ENCODE measurements at regions not wholly inside any gene's neighbourhood (a gene's known extent, or its start where the extent isn't known, plus 50 kb on each side); places are given as distances from the start of the nearest gene placed in this dataset.

DNA sequence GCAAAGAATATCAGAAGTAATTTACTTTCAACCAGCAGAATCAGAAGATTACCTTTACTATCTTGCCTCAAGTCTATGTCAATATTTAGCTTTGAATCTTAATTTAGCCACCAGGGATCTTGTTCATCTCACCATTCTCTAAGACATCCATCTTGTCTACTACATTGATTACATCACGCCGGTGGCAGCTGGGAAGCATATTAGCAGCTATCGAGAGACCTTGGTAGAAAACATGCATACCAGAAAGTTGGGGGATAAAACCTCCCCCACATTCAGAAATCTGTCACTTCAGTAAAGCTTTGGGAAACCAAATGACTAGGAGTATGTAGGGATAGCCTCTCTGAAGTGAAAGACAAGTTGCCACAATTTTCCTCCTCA lies 703.8 kb upstream of the FSHR start:
- no peaks in the 10 kb centered on the region for H4K20me1 ChIP-seq (ENCODE audit: control insufficient read depth, extremely low read depth, insufficient read depth, low read length)
- TF ChIP-seq, protein P1, sequence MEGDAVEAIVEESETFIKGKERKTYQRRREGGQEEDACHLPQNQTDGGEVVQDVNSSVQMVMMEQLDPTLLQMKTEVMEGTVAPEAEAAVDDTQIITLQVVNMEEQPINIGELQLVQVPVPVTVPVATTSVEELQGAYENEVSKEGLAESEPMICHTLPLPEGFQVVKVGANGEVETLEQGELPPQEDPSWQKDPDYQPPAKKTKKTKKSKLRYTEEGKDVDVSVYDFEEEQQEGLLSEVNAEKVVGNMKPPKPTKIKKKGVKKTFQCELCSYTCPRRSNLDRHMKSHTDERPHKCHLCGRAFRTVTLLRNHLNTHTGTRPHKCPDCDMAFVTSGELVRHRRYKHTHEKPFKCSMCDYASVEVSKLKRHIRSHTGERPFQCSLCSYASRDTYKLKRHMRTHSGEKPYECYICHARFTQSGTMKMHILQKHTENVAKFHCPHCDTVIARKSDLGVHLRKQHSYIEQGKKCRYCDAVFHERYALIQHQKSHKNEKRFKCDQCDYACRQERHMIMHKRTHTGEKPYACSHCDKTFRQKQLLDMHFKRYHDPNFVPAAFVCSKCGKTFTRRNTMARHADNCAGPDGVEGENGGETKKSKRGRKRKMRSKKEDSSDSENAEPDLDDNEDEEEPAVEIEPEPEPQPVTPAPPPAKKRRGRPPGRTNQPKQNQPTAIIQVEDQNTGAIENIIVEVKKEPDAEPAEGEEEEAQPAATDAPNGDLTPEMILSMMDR (optimal IDR thresholded peaks at IDR 0.05 in 1 of 3, IDR thresholded peaks at IDR 0.05 in 1 of 3, conservative IDR thresholded peaks at IDR 0.05 in 1 of 3; ENCODE audit: extremely low read depth in 1 of 3, insufficient read depth in 2 of 3, low read length in 3 of 3): no peak
- TF ChIP-seq EZH2 (IDR thresholded peaks at IDR 0.05; ENCODE audit: low read length): no peak
- H3K4me2 ChIP-seq (ENCODE audit: control insufficient read depth, extremely low read depth, insufficient read depth, low read depth, low read length): no peak overlapping the region
- H3K27ac ChIP-seq (ENCODE audit: control insufficient read depth, insufficient read depth, low read length): no peak overlapping the region
- no peaks in the 10 kb centered on the region for H3K9me3 ChIP-seq (ENCODE audit: control insufficient read depth, low read depth, low read length)
- dilution Hi-C loops (cut with MboI; ENCODE audit: extremely low pct_ligation_motif_present, low sequenced_read_pairs): no loop called here
- H3K9ac ChIP-seq (ENCODE audit: control insufficient read depth, extremely low read depth, insufficient read depth, low read length): no peak overlapping the region
- no peaks in the 10 kb centered on the region for H3K4me1 ChIP-seq (ENCODE audit: control insufficient read depth, extremely low read depth, insufficient read depth, low read length)
- DNase-seq (ENCODE audit: low read depth, low spot score) (no peak), FAIRE-seq (no peak)
- H3K9me1 ChIP-seq (ENCODE audit: control insufficient read depth, extremely low read depth, insufficient read depth, low read length): no peaks in the 10 kb centered on the region
- no peak overlapping the region for H2AFZ ChIP-seq (ENCODE audit: control insufficient read depth, low read length)
- H3K79me2 ChIP-seq (ENCODE audit: control insufficient read depth, insufficient read depth, low read length): no peaks in the 10 kb centered on the region
- H3K36me3 ChIP-seq (ENCODE audit: control insufficient read depth in 2 of 2, extremely low read depth in 1 of 2, insufficient read depth in 2 of 2, low read length in 2 of 2): no peaks in the 10 kb centered on the region
- no peak overlapping the region for H3K4me3 ChIP-seq (ENCODE audit: control insufficient read depth in 2 of 3, extremely low read depth in 1 of 3, insufficient read depth in 2 of 3, low read depth in 1 of 3, low read length in 3 of 3)
- H3K27me3 ChIP-seq (ENCODE audit: control insufficient read depth, extremely low read depth, insufficient read depth, low read length): no peaks in the 10 kb centered on the region

DNA sequence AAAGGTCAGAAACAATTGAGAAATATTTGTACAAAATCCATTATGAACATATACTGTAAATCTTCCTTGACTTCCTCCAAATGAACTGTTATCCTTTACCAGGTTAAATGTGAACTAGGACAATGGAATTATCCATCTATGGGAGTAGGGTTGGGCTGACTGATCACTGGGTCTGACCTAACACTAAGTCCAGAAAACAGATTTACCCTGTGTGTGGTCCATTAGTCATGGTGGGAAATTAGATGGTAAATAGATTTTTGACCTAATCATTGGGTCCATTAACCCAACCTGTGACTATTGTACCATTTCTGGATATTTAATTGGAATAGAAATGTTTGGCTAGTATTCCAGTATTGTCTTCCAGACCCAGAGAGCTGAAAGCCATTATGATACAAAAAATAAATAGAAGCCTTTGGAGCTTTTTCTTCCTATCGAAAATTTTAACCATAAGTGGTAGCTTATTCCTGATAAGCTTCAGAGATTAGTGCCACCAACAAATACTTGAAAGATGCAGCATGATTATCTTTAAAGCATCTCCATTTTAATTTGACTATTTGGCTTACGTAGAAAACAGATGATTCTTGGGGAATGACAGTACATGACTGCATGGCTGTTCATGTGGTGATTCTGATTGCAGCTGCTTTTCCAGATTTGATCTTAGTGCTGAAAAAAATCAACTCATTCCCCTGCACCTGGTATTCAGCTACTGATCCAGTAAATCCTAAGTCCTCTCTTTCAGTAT lies 703.2 kb upstream of the FSHR start:
- no peak overlapping the region for H3K9ac ChIP-seq (ENCODE audit: control insufficient read depth, extremely low read depth, insufficient read depth, low read length)
- H3K79me2 ChIP-seq (ENCODE audit: control insufficient read depth, insufficient read depth, low read length): no peaks in the 10 kb centered on the region
- H3K9me3 ChIP-seq (ENCODE audit: control insufficient read depth, low read depth, low read length): no peaks in the 10 kb centered on the region
- H3K4me2 ChIP-seq (ENCODE audit: control insufficient read depth, extremely low read depth, insufficient read depth, low read depth, low read length): no peak overlapping the region
- dilution Hi-C loops (cut with MboI; ENCODE audit: extremely low pct_ligation_motif_present, low sequenced_read_pairs): no loop called here
- FAIRE-seq (no peak), DNase-seq (ENCODE audit: low read depth, low spot score) (no peak)
- no peak overlapping the region for H3K27ac ChIP-seq (ENCODE audit: control insufficient read depth, insufficient read depth, low read length)
- H3K4me3 ChIP-seq (ENCODE audit: control insufficient read depth in 2 of 3, extremely low read depth in 1 of 3, insufficient read depth in 2 of 3, low read depth in 1 of 3, low read length in 3 of 3): no peak overlapping the region
- no peaks in the 10 kb centered on the region for H3K27me3 ChIP-seq (ENCODE audit: control insufficient read depth, extremely low read depth, insufficient read depth, low read length)
- TF ChIP-seq, protein P1 (optimal IDR thresholded peaks at IDR 0.05 in 1 of 3, IDR thresholded peaks at IDR 0.05 in 1 of 3, conservative IDR thresholded peaks at IDR 0.05 in 1 of 3; ENCODE audit: extremely low read depth in 1 of 3, insufficient read depth in 2 of 3, low read length in 3 of 3): no peak
- TF ChIP-seq EZH2 (IDR thresholded peaks at IDR 0.05; ENCODE audit: low read length): no peak
- H3K4me1 ChIP-seq (ENCODE audit: control insufficient read depth, extremely low read depth, insufficient read depth, low read length): no peaks in the 10 kb centered on the region
- H2AFZ ChIP-seq (ENCODE audit: control insufficient read depth, low read length): no peak overlapping the region
- H3K36me3 ChIP-seq (ENCODE audit: control insufficient read depth in 2 of 2, extremely low read depth in 1 of 2, insufficient read depth in 2 of 2, low read length in 2 of 2): no peaks in the 10 kb centered on the region
- no peaks in the 10 kb centered on the region for H3K9me1 ChIP-seq (ENCODE audit: control insufficient read depth, extremely low read depth, insufficient read depth, low read length)
- H4K20me1 ChIP-seq (ENCODE audit: control insufficient read depth, extremely low read depth, insufficient read depth, low read length): no peaks in the 10 kb centered on the region
